Transverse colon (tissue), 3 donors: ENCODE measurements at regions not wholly inside any gene's neighbourhood (a gene's known extent, or its start where the extent isn't known, plus 50 kb on each side); places are given as distances from the start of the nearest gene placed in this dataset.

Experiments used
- POLR2A ChIP-seq: fragments of 450-650 bp; IDR thresholded peaks from one replicate; pipeline ENCODE4 v1.6.1; 2016; ENCODE audit warnings: antibody characterized with exemption, mild to moderate bottlenecking, moderate library complexity
- TF ChIP-seq, protein P1 (sequence below), 5 experiments: fragments of 200-600 bp in 3 of 5; fragments of 450-650 bp in 2 of 5; sonication (generic) in 3 of 5; IDR thresholded peaks; 1 replicate in 2 of 5; 2 replicates in 3 of 5; pipeline ENCODE4 v1.5.1; 2016 to 2017; ENCODE audit warnings: antibody characterized with exemption in 5 of 5, inconsistent platforms in 3 of 5, mild to moderate bottlenecking in 2 of 5, moderate library complexity in 1 of 5

DNA sequence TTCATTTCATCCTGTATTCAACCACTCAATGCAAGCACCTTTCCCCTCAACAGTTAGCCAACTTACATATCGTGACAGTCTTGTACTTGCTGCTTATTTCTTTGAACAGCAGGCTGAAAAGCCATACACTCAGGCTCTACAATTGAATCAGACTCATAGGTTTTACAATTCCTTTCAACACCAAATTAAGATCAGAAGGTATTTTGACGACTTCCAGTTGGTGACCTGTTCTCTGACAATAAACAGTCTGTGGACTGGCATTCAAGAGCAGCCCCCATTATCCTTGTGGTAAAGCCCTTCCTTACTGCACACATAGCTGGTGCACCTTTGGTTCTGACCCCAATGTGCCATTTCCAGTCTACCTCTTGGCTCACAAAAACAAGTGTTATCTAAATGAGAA lies 140.0 kb upstream of the MB21D2 start:
- TF ChIP-seq, protein P1, sequence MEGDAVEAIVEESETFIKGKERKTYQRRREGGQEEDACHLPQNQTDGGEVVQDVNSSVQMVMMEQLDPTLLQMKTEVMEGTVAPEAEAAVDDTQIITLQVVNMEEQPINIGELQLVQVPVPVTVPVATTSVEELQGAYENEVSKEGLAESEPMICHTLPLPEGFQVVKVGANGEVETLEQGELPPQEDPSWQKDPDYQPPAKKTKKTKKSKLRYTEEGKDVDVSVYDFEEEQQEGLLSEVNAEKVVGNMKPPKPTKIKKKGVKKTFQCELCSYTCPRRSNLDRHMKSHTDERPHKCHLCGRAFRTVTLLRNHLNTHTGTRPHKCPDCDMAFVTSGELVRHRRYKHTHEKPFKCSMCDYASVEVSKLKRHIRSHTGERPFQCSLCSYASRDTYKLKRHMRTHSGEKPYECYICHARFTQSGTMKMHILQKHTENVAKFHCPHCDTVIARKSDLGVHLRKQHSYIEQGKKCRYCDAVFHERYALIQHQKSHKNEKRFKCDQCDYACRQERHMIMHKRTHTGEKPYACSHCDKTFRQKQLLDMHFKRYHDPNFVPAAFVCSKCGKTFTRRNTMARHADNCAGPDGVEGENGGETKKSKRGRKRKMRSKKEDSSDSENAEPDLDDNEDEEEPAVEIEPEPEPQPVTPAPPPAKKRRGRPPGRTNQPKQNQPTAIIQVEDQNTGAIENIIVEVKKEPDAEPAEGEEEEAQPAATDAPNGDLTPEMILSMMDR (IDR thresholded peaks at IDR 0.05): no peak
- no peak for TF ChIP-seq POLR2A
